Right cardiac atrium (tissue), 5 donors: ENCODE measurements at regions not wholly inside any gene's neighbourhood (a gene's known extent, or its start where the extent isn't known, plus 50 kb on each side); places are given as distances from the start of the nearest gene placed in this dataset.
A peak's percentile ranks its signal among the peaks of the same experiment; 100 is the strongest.

Source experiments
- ATAC-seq, 2 donors: fragments of 200-7000 bp; cut with Tn5 transposase; one replicate each; pipeline versions ENCODE4 v1.8.0 to v1.9.1; 2020; ENCODE audit warnings: moderate library complexity in 2 of 2, mild to moderate bottlenecking in 1 of 2
- DNase-seq, 3 donors: peaks; one replicate each; pipeline ENCODE4 v3.0.0-alpha.2; 2020
- H3K27ac ChIP-seq: one replicate; pipeline ENCODE4 v1.5.1; 2013; ENCODE audit warnings: mild to moderate bottlenecking, low read length, control low read depth, moderate library complexity
- H3K27me3 ChIP-seq: one replicate; pipeline ENCODE4 v1.6.1; 2013; ENCODE audit not compliant: control insufficient read depth, insufficient read depth
- H3K4me1 ChIP-seq: one replicate; pipeline ENCODE4 v1.6.1; 2013; ENCODE audit warnings: low read length; ENCODE audit not compliant: control insufficient read depth, insufficient read depth
- H3K4me3 ChIP-seq: one replicate; pipeline ENCODE4 v1.5.1; 2013; ENCODE audit warnings: low read length, control low read depth
- H3K9me3 ChIP-seq: one replicate; pipeline ENCODE4 v1.6.1; 2013; ENCODE audit warnings: low read length; ENCODE audit not compliant: control insufficient read depth
- WGBS: extraction: QIAGEN DNeasy Blood & Tissue Kit; methylation state at CpG from one replicate; pipeline ENCODE4 v1.1.7; 2013; 5-methylcytosine and 5-hydroxymethylcytosine counted together
- intact Hi-C, 4 donors: fragments of 100-400 bp; cut with DNase I; formaldehyde crosslinking; loops; one replicate each; pipeline versions ENCODE4 v1.11.0 to v1.14.0; 2022 to 2023
- donor health status: healthy with polysubstance abuse.
- donor health status: DM: no; HTN: yes; CAD: no.
- donor health status: DM: no; HTN: no; CAD: no.
- donor health status: DM: no; HTN: yes; CAD: no; lungs with severe emphysema.
- donor health status: DM: yes; HTN: yes; CAD: no.

DNA sequence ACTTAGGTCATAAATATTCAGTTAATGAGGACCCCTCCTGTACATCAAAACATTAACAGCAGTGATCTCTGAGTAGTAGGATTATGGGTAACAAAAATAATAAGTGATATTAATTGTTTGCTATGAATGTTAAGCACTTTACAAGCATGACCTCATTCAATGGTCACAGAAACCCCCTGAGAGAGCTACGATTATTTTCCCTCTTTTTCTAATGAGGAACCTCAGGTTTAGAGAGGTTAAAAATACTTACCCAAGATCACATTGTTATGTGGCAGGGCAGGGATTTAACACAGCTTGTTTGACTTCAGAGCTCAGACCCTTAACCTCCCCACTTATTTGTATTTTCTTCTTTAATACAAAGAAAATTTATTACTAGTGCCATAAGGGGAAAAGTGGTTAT, 228.2 kb downstream of the TBL1XR1 start:
- H3K9me3 ChIP-seq = no peaks in the 10 kb centered on the region
- no peak overlapping the region for H3K4me3 ChIP-seq
- H3K27ac ChIP-seq = no peak overlapping the region
- DNase-seq (no peak), ATAC-seq (no peak)
- WGBS = 34% methylated on average over 1 of the region's 1 CpG
- no peaks in the 10 kb centered on the region for H3K27me3 ChIP-seq
- intact Hi-C loops = no loop called here
- no peaks in the 10 kb centered on the region for H3K4me1 ChIP-seq

DNA sequence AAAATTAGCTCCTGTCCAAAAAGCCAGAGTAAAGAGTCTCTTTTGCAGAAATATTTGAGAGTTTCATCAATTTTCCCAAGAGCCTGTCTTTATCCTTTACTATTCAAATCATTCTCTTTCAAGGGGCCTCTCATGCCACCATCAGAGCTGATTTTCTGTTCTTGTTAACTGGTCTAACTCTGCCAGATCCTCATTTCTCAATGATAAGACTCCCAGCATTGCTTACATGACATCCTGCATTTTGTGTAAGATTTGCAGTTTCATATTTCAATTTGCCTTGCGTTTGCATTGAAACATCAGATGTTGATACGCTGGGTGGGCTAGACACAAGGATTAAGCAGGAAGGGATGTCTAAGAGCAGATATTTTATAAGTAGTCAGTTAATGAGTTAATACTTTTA, 228.7 kb downstream of the TBL1XR1 start:
- WGBS = 76% methylated on average over 2 of the region's 2 CpGs
- H3K4me1 ChIP-seq = no peaks in the 10 kb centered on the region
- no peaks in the 10 kb centered on the region for H3K27me3 ChIP-seq
- intact Hi-C loops = no loop called here
- no peak for DNase-seq
- no peak for ATAC-seq
- no peaks in the 10 kb centered on the region for H3K9me3 ChIP-seq
- H3K27ac ChIP-seq = no peak overlapping the region
- H3K4me3 ChIP-seq = no peak overlapping the region

DNA sequence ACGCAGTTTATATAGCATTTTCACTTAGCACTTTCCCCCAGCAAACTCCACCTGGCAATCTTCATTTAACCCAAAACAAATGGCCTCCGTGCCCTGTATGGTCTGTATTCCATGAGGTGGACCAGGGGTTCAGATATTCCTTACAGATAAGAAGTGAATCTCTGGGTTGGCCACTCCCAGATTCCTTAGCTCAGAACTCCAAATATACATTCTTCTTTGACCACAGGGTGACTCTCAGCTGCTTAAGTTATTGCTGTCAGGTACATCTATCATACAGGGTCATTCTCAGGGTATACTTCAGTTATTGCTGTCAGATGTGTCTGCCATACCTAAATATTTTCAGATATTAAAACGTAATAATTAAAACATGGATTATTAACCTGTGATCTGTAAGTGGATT, 229.8 kb downstream of the TBL1XR1 start:
- WGBS = 93% methylated on average over 3 of the region's 3 CpGs
- no peak overlapping the region for H3K27ac ChIP-seq
- intact Hi-C loops = no loop called here

DNA sequence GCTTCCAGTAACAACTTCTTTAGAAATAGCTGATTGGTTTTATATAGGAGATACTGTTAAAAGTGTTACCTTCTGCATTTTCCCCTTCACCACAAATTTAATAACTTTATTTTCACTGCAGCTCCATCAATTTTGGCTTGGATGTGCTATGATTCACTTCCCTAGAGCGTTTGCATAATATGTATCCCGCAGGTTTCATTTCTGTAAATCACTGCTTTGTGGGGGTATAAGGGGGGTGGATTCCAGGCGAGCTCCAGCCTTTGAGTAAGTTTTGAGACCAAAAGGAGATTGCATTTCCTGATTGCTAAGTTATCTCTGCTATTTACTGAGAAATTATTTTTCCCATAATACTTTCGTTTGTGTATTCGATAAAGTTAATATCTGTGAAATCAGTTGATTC, 232.6 kb downstream of the TBL1XR1 start:
- intact Hi-C loops = no loop called here
- no peaks in the 10 kb centered on the region for H3K27me3 ChIP-seq
- no peak overlapping the region for H3K27ac ChIP-seq
- 83% methylated on average over 5 of the region's 5 CpGs for WGBS
- no peak for DNase-seq
- H3K4me1 ChIP-seq = no peaks in the 10 kb centered on the region
- peaks cover 2% of the 10 kb centered on the region for H3K9me3 ChIP-seq
- H3K4me3 ChIP-seq = no peak overlapping the region
- no peak for ATAC-seq

More for the DNA sequence above, 229.8 kb downstream of the TBL1XR1 start:
- DNase-seq = no peak
- Histone ChIP-seq H3K4me1 (no peaks in the 10 kb centered on the region), H3K27me3 (no peaks in the 10 kb centered on the region), H3K9me3 (no peaks in the 10 kb centered on the region), H3K4me3 (no peak overlapping the region)
- ATAC-seq = no peak

DNA sequence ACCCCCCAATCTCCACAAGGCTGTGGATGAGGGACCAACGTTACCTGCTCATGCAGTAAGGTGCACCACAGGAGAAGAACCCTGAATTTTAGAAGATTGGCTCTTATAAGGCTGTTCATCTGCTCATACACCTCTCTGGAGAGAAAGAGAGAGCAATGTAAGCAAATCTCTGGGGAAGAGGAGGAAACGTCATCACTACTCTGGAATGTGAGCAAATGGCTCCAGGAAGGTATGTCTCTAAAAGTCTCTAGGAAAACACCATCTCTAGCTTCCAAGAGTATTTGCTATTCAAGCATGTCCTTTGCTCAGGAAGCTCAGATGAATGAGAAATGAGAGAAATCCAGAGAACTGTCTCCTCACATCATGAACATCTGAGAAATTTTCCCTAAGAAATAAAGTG, 235.4 kb downstream of the TBL1XR1 start:
- WGBS = 78% methylated on average over 2 of the region's 2 CpGs
- H3K27me3 ChIP-seq = no peaks in the 10 kb centered on the region
- no peak overlapping the region for H3K4me3 ChIP-seq
- no peak for DNase-seq
- no peaks in the 10 kb centered on the region for H3K4me1 ChIP-seq
- intact Hi-C loops = no loop called here
- peaks cover 2% of the 10 kb centered on the region for H3K9me3 ChIP-seq
- no peak overlapping the region for H3K27ac ChIP-seq
- ATAC-seq = no peak

DNA sequence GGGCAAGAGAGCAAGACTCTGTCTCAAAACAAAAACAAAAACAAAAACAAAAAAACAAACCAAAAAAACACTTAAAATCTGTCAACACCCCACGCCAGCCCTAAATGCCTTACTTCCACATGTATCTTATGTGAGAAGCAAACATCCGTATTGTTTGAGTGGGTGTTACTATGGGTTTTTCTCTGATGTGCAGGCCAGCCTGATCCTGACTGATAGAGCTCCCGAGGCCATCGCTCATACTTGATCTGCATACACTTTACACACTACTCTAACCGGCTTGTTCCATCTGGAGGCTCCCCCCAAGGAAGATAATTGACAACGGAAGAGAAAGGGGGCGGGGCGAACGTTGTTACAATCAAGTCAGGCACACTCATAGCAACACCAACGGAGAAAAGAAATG, 237.4 kb downstream of the TBL1XR1 start:
- 87% methylated on average over 10 of the region's 10 CpGs for WGBS
- no peak for DNase-seq
- no peak for ATAC-seq
- no peaks in the 10 kb centered on the region for H3K27me3 ChIP-seq
- H3K4me1 ChIP-seq = no peaks in the 10 kb centered on the region
- peaks cover 2% of the 10 kb centered on the region for H3K9me3 ChIP-seq
- intact Hi-C loops = no loop called here
- H3K4me3 ChIP-seq = no peak overlapping the region
- no peak overlapping the region for H3K27ac ChIP-seq

DNA sequence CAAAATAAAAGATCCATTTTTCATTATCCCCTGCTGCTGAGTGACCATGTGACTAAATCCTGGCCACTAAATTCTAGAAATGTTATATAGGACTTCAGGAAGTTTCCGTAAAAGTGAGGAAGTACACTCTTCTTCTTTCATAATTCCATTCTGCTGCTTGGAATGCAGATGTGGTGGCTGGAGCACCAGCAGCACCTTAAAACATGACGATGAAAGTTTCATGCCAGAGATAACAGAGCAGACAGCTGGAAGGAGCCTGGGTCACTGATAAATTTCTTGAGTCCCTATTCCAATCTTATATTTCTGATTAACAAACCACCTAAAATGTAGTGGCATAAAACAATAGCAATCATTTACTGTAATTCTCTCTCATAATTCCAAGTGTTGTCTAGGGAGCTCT, 238.7 kb downstream of the TBL1XR1 start:
- WGBS = 85% methylated on average over 2 of the region's 2 CpGs
- DNase-seq = no peak
- Histone ChIP-seq H3K27ac (no peak overlapping the region), H3K27me3 (no peaks in the 10 kb centered on the region), H3K4me1 (no peaks in the 10 kb centered on the region), H3K4me3 (no peak overlapping the region), H3K9me3 (peaks cover 2% of the 10 kb centered on the region)
- ATAC-seq = no peak
- intact Hi-C loops = no loop called here

DNA sequence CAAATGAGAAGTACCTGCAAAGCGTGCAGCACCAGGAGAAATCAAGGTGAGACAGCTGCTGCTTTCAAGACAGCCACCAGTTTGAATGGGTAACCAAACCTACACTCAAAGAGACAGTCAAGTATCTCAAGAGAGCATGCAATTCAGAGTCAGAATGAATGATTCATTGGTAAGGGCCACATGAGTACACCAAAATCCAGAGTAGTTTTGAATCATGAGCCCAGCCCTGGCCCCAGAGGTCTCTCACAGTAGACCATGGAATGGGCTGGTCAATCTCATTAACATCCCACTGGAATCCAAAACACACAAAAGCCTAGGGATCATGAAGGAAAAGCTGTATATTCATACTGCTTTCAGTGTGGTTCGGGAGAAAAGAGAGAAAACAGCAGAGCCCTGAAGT, 242.8 kb downstream of the TBL1XR1 start:
- no peak for ATAC-seq

DNA sequence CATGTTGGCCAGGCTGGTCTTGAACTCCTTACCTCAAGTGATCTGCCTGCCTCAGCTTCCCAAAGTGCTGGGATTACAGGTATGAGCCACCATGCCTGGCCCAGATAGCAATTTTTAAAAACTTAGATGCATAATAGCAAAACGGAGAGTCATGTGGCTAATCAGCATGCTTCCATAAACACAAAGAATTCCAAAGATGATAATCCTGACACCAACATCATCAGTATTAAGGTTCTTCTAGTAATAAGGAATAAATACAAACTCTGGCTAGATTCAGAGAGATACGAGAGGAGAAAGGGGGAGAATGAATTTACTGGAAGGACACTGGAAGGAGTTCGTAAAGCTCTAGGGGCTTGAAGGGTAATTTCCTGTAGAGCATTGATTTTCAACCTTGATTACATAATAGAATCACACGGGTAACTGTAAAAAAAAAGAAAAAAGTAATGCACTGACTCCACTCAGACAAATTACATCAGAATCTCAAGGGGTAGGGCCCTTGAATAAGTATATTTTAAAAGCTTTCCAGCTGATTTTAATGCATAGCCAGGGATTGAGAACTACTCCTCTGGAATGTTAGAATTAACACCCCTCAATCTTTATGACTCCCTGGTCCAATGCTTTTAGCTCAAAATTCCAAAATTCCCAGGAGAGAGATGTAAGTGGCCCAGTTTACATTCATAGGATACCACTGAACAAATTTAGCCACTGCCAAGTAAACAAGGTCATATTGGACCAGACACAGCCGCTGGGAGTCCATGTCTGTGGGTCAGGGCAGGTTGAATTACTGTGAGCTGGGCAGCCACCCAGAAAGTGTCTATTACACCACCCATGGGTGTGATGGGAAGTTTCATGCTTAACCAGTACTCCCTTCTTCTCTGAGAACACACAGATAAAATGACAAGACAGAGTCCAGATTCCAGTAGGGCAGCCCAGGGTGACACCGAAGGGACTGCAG, 243.9 kb downstream of the TBL1XR1 start:
- Histone ChIP-seq H3K27ac (no peak overlapping the region), H3K4me1 (no peaks in the 10 kb centered on the region), H3K4me3 (no peak overlapping the region), H3K27me3 (no peaks in the 10 kb centered on the region), H3K9me3 (no peaks in the 10 kb centered on the region)
- peak; percentile 49 to 83 (median 78) for DNase-seq
- ATAC-seq = peak; percentile 83 to 93
- 43% methylated on average over 6 of the region's 6 CpGs for WGBS
- intact Hi-C loops = no loop called here

More for the DNA sequence above, 242.8 kb downstream of the TBL1XR1 start:
- H3K9me3 ChIP-seq = no peaks in the 10 kb centered on the region
- no peaks in the 10 kb centered on the region for H3K4me1 ChIP-seq
- no peak for DNase-seq
- 92% methylated on average over 2 of the region's 2 CpGs for WGBS
- no peaks in the 10 kb centered on the region for H3K27me3 ChIP-seq
- H3K4me3 ChIP-seq = no peak overlapping the region
- intact Hi-C loops = no loop called here
- no peak overlapping the region for H3K27ac ChIP-seq

DNA sequence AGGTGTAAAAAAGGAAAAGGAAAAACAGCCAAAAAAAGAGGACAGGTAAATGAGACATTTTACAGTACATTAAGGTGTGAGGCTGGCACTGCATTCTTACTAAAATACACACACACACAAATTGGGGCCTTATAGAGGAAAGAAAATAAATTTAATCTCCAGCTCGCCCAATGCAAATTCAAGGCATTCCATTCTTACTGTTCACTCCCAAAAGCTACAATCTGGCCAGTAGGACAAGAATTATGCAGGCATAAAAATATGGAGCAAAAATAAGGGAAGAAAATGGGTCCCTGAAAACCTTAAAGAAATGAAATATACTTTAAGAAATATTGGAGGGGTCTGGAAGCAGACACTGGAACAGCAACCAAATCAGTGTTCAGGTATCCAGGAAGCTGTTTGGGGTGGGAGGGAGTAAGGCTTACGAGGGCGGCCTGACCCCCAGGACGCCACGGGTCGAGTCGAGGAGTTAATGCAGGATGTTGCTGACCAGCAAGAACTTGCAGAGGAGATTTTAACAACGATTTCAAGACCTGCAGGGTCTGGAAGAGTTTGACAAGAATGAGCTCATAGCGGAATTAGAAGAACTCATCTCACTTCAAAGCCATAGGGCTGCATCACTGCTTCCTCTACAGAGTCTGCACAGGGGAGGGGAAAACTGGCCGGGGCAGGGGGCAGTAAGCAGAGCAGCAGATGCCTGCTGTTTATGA, 245.5 kb downstream of the TBL1XR1 start:
- no peak overlapping the region for H3K4me3 ChIP-seq
- no peaks in the 10 kb centered on the region for H3K27me3 ChIP-seq
- no peaks in the 10 kb centered on the region for H3K9me3 ChIP-seq
- H3K4me1 ChIP-seq = no peaks in the 10 kb centered on the region
- WGBS = 73% methylated on average over 10 of the region's 10 CpGs
- intact Hi-C loops = no loop called here
- no peak overlapping the region for H3K27ac ChIP-seq
- DNase-seq (no peak), ATAC-seq (no peak)

DNA sequence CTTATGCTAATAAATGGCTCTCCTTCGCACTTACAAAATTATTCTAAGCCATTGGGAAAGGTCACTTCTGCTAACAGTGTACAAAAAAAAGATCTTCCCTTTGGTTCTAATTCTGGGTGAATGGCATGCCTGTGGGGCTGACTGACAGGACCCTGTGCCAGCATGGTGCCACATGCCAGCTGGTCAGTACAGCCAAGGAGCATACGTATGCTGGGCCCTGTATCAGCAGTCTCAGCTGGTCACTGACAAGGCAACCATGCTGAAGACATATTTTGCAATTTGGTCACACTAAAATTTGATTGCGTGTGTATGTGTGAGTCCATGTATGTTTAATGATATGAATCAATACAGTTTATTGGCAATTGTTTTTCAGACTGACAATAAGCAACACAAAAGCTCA, 246.1 kb downstream of the TBL1XR1 start:
- peak; percentile 75 to 82 for ATAC-seq
- DNase-seq = peak; percentile 33 to 68 (median 60)
- H3K27me3 ChIP-seq = no peaks in the 10 kb centered on the region
- H3K27ac ChIP-seq = no peak overlapping the region
- H3K4me1 ChIP-seq = no peaks in the 10 kb centered on the region
- WGBS = 68% methylated on average over 3 of the region's 3 CpGs
- H3K9me3 ChIP-seq = no peaks in the 10 kb centered on the region
- no peak overlapping the region for H3K4me3 ChIP-seq
- intact Hi-C loops = no loop called here
